ENCODE measurements at regions not wholly inside any gene's neighbourhood (a gene's known extent, or its start where the extent isn't known, plus 50 kb on each side); places are given as distances from the start of the nearest gene placed in this dataset.

DNA sequence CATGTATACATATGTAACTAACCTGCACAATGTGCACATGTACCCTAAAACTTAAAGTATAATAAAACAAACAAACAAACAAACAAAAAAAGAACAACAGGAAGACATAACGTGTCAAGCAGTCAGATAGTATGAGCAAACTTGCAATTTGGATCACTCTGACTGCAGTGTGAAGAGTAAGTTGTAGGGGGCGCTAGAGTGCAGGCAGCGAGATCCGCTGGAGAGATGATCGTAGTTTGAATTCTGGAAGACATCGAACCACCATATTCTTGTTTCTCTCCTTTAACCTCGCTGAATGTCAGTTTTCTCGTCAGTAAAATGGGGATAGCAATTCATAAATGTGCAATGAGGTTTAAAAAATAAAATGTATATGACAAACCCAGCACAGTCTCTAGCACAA lies 165.2 kb upstream of the LMCD1 start:
- H3K4ac ChIP-seq (ENCODE audit: low read depth, low read length), result no peak overlapping the region
- 100% methylated on average over 3 of the region's 8 CpGs; no CpG with 5 or more reads in 1 of the 2 experiments for WGBS, 2 experiments (ENCODE audit: extremely low coverage in 2 of 2, insufficient read length in 1 of 2)
- no peak overlapping the region for H3K4me3 ChIP-seq (ENCODE audit: insufficient read depth, low read depth, low read length)
- no peak overlapping the region for H2AK9ac ChIP-seq (replicated peaks; ENCODE audit: low read depth, low read length, poor library complexity)
- H3K9me1 ChIP-seq (ENCODE audit: insufficient read depth, low read length), result no peaks in the 10 kb centered on the region
- POLR2A ChIA-PET (ENCODE audit: unreplicated experiment), result no interaction called here
- H2BK120ac ChIP-seq (ENCODE audit: low read depth, low read length), result no peak overlapping the region
- dilution Hi-C loops (cut with HindIII; ENCODE audit: low sequenced_read_pairs, unreplicated experiment) (no loop called here), in situ Hi-C loops (cut with MboI; ENCODE audit: low sequenced_read_pairs) (no loop called here), intact Hi-C loops (cut with micrococcal nuclease) (no loop called here)
- H3K79me1 ChIP-seq (ENCODE audit: low read depth in 1 of 2, low read length in 2 of 2), result no peaks in the 10 kb centered on the region
- H4K20me1 ChIP-seq (ENCODE audit: insufficient read depth, low read length), result no peaks in the 10 kb centered on the region
- CTCF ChIA-PET, result no interaction called here
- TF ChIP-seq ELK1 (IDR thresholded peaks at IDR 0.05; ENCODE audit: borderline replicate concordance, low read depth, low read length) (no peak), CTCF (conservative IDR thresholded peaks at IDR 0.05; ENCODE audit: low read depth, low read length) (peak; percentile 16; the same call in 1 of the 2 replicates)
- ATAC-seq (ENCODE audit: low read depth) (no peak), DNase-seq (no peak)
- no peak overlapping the region for H3K4me2 ChIP-seq (ENCODE audit: low read depth, low read length)
- H3K9me3 ChIP-seq (ENCODE audit: control insufficient read depth, insufficient read depth, low read length), result no peaks in the 10 kb centered on the region
- H3K27ac ChIP-seq (ENCODE audit: insufficient read depth, low read length), result no peak overlapping the region
- no peaks in the 10 kb centered on the region for H3K4me1 ChIP-seq (ENCODE audit: control insufficient read depth, insufficient read depth, low read length)
- no TSS peak for BruUV-seq (replicated peaks)
- H3K27me3 ChIP-seq (ENCODE audit: control insufficient read depth, insufficient read depth, low read length), result no peaks in the 10 kb centered on the region
- no peak overlapping the region for H2AFZ ChIP-seq (replicated peaks; ENCODE audit: low read length, poor library complexity)
- no peak overlapping the region for H3K56ac ChIP-seq (ENCODE audit: extremely low read depth, insufficient read depth, low read length)
- H4K8ac ChIP-seq (ENCODE audit: low read depth in 2 of 2, low read length in 2 of 2), result no peak overlapping the region
- H2AK5ac ChIP-seq (ENCODE audit: low read depth, low read length), result no peak overlapping the region
- no peak overlapping the region for H4K91ac ChIP-seq (ENCODE audit: insufficient read depth, low read depth, low read length)
- no peak overlapping the region for H3K23ac ChIP-seq (ENCODE audit: low read depth, low read length)
- no peak overlapping the region for H2BK5ac ChIP-seq (ENCODE audit: low read depth, low read length, poor library complexity, severe bottlenecking)
- no peak overlapping the region for H2BK20ac ChIP-seq (ENCODE audit: low read depth, low read length)
- H3K18ac ChIP-seq (ENCODE audit: low read depth, low read length), result no peak overlapping the region
- no peak overlapping the region for H3K9ac ChIP-seq (ENCODE audit: low read depth, low read length)
- H3K14ac ChIP-seq (replicated peaks; ENCODE audit: low read depth, low read length), result no peak overlapping the region
- no peaks in the 10 kb centered on the region for H3K36me3 ChIP-seq (ENCODE audit: control insufficient read depth, insufficient read depth, low read length)
- no peak overlapping the region for H2BK15ac ChIP-seq (ENCODE audit: low read depth, low read length)
- no peak overlapping the region for H4K5ac ChIP-seq (ENCODE audit: low read depth, low read length)

Measured in IMR-90 (cell line).